Transverse colon (tissue), 4 donors: ENCODE measurements at regions not wholly inside any gene's neighbourhood (a gene's known extent, or its start where the extent isn't known, plus 50 kb on each side); places are given as distances from the start of the nearest gene placed in this dataset.

Source experiments
- DNase-seq: peaks from one replicate; pipeline ENCODE4 v3.0.0-alpha.2; 2019
- H3K27ac ChIP-seq, 4 donors: fragments of 200-600 bp; sonication (generic); 2 replicates each; pipeline ENCODE4 v1.5.1; 2016 to 2018; ENCODE audit warnings: inconsistent platforms in 4 of 4
- H3K27me3 ChIP-seq: fragments of 200-600 bp; sonication (generic); 2 replicates; pipeline ENCODE4 v1.5.1; 2017; ENCODE audit warnings: inconsistent platforms
- H3K36me3 ChIP-seq, 4 donors: fragments of 200-600 bp; sonication (generic); 2 replicates each; pipeline ENCODE4 v1.5.1; 2017 to 2019; ENCODE audit warnings: inconsistent platforms in 4 of 4
- H3K4me1 ChIP-seq, 4 donors: fragments of 200-600 bp; sonication (generic); 2 replicates each; pipeline ENCODE4 v1.5.1; 2017 to 2020; ENCODE audit warnings: inconsistent platforms in 4 of 4
- H3K4me3 ChIP-seq, 4 donors: fragments of 200-600 bp; sonication (generic); 1 replicate in 1 of 4; 2 replicates in 3 of 4; pipeline versions ENCODE4 v1.5.1 to v1.6.1; 2017 to 2019; ENCODE audit warnings: inconsistent platforms in 4 of 4
- H3K9me3 ChIP-seq, 2 donors: fragments of 200-600 bp; sonication (generic); 2 replicates each; pipeline ENCODE4 v1.5.1; 2017 to 2019; ENCODE audit warnings: inconsistent platforms in 2 of 2
- CTCF ChIP-seq, 5 experiments: fragments of 200-600 bp in 3 of 5; fragments of 450-650 bp in 2 of 5; sonication (generic) in 3 of 5; IDR thresholded peaks; 1 replicate in 2 of 5; 2 replicates in 3 of 5; pipeline ENCODE4 v1.5.1; 2016 to 2017; ENCODE audit warnings: antibody characterized with exemption in 5 of 5, inconsistent platforms in 3 of 5, mild to moderate bottlenecking in 2 of 5, moderate library complexity in 1 of 5
- EP300 ChIP-seq: sonication (generic); formaldehyde crosslinking; IDR thresholded peaks from one replicate; pipeline ENCODE4 v1.6.1; 2017; ENCODE audit warnings: antibody characterized with exemption, low read depth
- POLR2A ChIP-seq: fragments of 450-650 bp; IDR thresholded peaks from one replicate; pipeline ENCODE4 v1.6.1; 2016; ENCODE audit warnings: antibody characterized with exemption, mild to moderate bottlenecking, moderate library complexity
- POLR2AphosphoS5 ChIP-seq, 3 donors: sonication (generic); formaldehyde crosslinking; IDR thresholded peaks; one replicate each; pipeline ENCODE4 v1.6.1; 2016; ENCODE audit warnings: antibody characterized with exemption in 3 of 3
- WGBS, 2 donors: methylation state at CpG; one replicate each; pipeline ENCODE4 v1.1.5; 2018; ENCODE audit warnings: low coverage in 1 of 2; 5-methylcytosine and 5-hydroxymethylcytosine counted together
- in situ Hi-C, 4 donors: fragments of 200-750 bp; cut with MboI; loops; one replicate each; pipeline versions ENCODE4 v1.15.0 to v1.15.1; 2017; ENCODE audit warnings: low sequenced_read_pairs in 3 of 4, low pct_ligation_motif_present in 1 of 4, low pct_unique_long_range_greater_than_20kb in 1 of 4
- intact Hi-C: fragments of 100-400 bp; cut with DNase I; formaldehyde crosslinking; loops from one replicate; pipeline ENCODE4 v1.15.1; 2023; ENCODE audit warnings: low total_unique reads

GRCh38 chr14:53495846-53496343 lies 342.8 kb upstream of the DDHD1 start:
- in situ Hi-C loops: no loop called here
- 89 to 91% methylated on average over 9 of the region's 9 CpGs for WGBS, 2 donors

GRCh38 chr14:53494587-53494986 lies 341.5 kb upstream of the DDHD1 start:
- Histone ChIP-seq H3K4me3 (no peak overlapping the region), H3K4me1 (no peaks in the 10 kb centered on the region), H3K27ac (peak overlapping the region in 1 of 4 donors; percentile 23), H3K36me3 (no peaks in the 10 kb centered on the region), H3K9me3 (no peaks in the 10 kb centered on the region), H3K27me3 (no peaks in the 10 kb centered on the region)
- intact Hi-C loops (no loop called here), in situ Hi-C loops (no loop called here)
- WGBS, 2 donors: 52 to 56% methylated on average over 1 of the region's 1 CpG
- no peak for TF ChIP-seq EP300
- TF ChIP-seq POLR2AphosphoS5 (IDR thresholded peaks at IDR 0.05): peak in 1 of 3 donors; percentile 8
- no peak for DNase-seq

More at GRCh38 chr14:53495846-53496343, 342.8 kb upstream of the DDHD1 start:
- Histone ChIP-seq H3K9me3 (no peaks in the 10 kb centered on the region), H3K27me3 (no peaks in the 10 kb centered on the region), H3K4me3 (no peak overlapping the region), H3K4me1 (peaks cover 0 to under 1% (median 0%) of the 10 kb centered on the region in 4 donors), H3K36me3 (no peaks in the 10 kb centered on the region), H3K27ac (no peak overlapping the region)
- intact Hi-C loops: no loop called here
- TF ChIP-seq CTCF (IDR thresholded peaks at IDR 0.05): no peak
- no peak for TF ChIP-seq POLR2A
- no peak for TF ChIP-seq POLR2AphosphoS5 (IDR thresholded peaks at IDR 0.05)
- no peak for TF ChIP-seq EP300
- no peak for DNase-seq

GRCh38 chr14:53493860-53494259 lies 340.7 kb upstream of the DDHD1 start:
- WGBS, 2 donors: 90% methylated on average over 1 of the region's 1 CpG; no CpG with 5 or more reads in 1 of the 2 donors
- TF ChIP-seq EP300 (no peak), POLR2A (no peak), POLR2AphosphoS5 (IDR thresholded peaks at IDR 0.05) (no peak), CTCF (IDR thresholded peaks at IDR 0.05) (no peak)
- Histone ChIP-seq H3K27me3 (no peaks in the 10 kb centered on the region), H3K4me3 (no peak overlapping the region), H3K36me3 (no peaks in the 10 kb centered on the region), H3K4me1 (no peaks in the 10 kb centered on the region), H3K27ac (peak overlapping the region in 1 of 4 donors; percentile 23), H3K9me3 (no peaks in the 10 kb centered on the region)
- intact Hi-C loops (no loop called here), in situ Hi-C loops (no loop called here)
- no peak for DNase-seq

- no peaks in the 10 kb centered on the region for H3K27me3 ChIP-seq
- no peak for TF ChIP-seq POLR2A
- no peak for TF ChIP-seq CTCF (IDR thresholded peaks at IDR 0.05)
- 74 to 100% methylated on average over 1 to 2 of the region's 2 CpGs for WGBS, 2 donors
- H3K36me3 ChIP-seq: no peaks in the 10 kb centered on the region
- H3K9me3 ChIP-seq: no peaks in the 10 kb centered on the region
- no peak overlapping the region for H3K4me3 ChIP-seq
- intact Hi-C loops (no loop called here), in situ Hi-C loops (no loop called here)
- no peak overlapping the region for H3K27ac ChIP-seq
- no peaks in the 10 kb centered on the region for H3K4me1 ChIP-seq
- DNase-seq: no peak
Observed at GRCh38 chr14:53493320-53493719, 340.2 kb upstream of the DDHD1 start.

GRCh38 chr14:53491884-53492277 lies 338.8 kb upstream of the DDHD1 start:
- H3K27ac ChIP-seq: no peak overlapping the region
- no peaks in the 10 kb centered on the region for H3K4me1 ChIP-seq
- no peak overlapping the region for H3K4me3 ChIP-seq
- in situ Hi-C loops (no loop called here), intact Hi-C loops (no loop called here)
- H3K27me3 ChIP-seq: no peaks in the 10 kb centered on the region
- H3K36me3 ChIP-seq: no peaks in the 10 kb centered on the region
- H3K9me3 ChIP-seq: no peaks in the 10 kb centered on the region
- WGBS, 2 donors: 81 to 83% methylated on average over 5 of the region's 5 CpGs
- no peak for TF ChIP-seq CTCF (IDR thresholded peaks at IDR 0.05)
- TF ChIP-seq POLR2AphosphoS5 (IDR thresholded peaks at IDR 0.05): no peak
- no peak for DNase-seq
